ENCODE measurements at regions not wholly inside any gene's neighbourhood (a gene's known extent, or its start where the extent isn't known, plus 50 kb on each side); places are given as distances from the start of the nearest gene placed in this dataset.
"Not testable (repeated sequence)": the region's sequence is repeated elsewhere in the genome, so short reads cannot be mapped to it uniquely, and the experiment has no call there.

DNA sequence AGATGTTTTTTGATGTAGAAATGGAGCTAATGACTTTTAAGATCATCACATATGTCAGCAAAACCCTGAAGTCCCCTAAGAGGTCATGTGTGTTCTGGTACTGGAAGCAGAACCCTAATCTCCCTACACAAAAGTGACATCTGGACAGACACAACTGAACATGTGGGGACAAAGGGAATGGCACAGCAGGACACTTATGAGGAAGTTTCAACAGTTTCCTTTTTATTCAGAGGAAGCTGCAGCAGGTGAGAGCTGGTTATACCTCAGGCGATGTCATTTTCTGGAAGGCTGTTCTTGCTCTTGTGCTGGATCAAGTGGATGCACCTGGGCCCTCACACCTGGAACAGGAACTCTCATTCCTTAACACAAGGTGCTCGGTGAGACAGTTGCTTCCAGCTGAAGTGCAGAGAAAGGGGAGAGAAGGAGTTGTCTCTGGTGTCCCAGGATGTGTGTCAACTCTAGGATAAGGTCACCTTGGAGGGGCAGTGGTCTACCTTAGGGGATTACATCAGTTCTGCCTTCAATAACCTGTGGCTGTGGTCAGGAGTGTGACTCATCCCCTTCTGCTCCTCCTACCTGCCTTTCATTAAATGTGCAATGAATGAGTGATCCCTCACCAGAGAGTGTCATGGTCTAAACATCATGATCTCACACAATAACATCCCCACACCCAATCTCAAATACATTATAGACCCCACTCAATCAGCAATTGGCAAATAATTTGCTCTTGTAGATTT, 463.4 kb downstream of the TMEM121 start:
- DNase-seq, result peak; percentile 16

- DNase-seq, result not testable (repeated sequence)
These were observed 465.3 kb downstream of the TMEM121 start for GRCh38 chr14:105991677-105992076.

GRCh38 chr14:105993814-105994213, 467.4 kb downstream of the TMEM121 start:
- DNase-seq, result no peak

DNA sequence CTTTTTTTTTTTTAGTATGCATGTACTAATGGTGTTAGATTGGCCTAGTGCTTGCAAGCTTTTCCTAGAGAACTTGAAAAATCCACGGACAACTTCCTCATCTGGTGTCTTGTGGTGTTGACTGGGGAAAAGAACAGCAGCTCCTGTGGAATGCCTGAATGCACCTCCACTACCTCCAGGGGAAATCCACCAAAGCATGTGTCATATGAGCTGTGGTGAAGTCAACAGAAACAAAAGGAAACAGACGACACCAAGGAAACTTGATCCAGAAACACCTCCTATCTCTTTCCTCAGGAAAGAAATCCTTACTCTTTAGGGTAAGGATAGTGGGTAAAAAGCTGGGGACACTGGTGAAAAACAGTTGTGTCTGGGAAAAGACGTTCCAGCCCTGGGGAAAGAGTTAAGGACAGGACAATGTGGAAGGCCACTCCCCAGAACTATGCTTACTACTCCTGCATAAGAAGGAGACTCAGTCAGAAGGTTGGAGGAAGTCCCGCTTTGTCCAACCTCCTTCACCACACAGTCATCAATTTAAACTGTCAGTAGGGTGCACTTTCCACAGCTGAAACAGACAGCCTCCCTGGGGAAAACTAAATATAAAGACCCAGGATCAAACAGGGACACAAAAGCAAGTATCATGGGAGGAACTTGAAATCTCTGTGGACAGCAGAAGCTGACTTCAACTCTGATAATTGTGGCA, 468.8 kb downstream of the TMEM121 start:
- DNase-seq, result not testable (repeated sequence)

DNA sequence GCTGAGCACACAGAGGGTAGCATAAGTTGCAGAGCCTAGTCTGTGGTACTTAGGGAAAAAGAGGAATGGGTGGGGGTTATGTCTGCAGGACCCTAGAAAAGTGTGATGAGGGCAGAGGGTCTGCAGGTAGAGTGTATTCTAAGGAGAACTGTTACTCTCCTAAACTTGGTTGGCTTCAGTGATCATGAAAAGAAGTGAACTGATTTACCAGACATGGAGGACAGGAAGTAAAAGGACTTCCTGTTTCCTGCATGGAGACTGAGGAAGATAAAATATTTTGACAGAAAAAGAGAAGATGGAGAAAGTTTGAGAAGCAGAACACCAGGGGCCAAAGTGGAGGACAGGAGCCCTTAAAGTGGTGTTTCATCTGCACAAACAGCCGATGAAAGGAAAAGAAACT, 472.2 kb downstream of the TMEM121 start:
- not testable (repeated sequence) for DNase-seq

GRCh38 chr14:105999361-106000028, 473.1 kb downstream of the TMEM121 start:
- DNase-seq, result peak; percentile 39

DNA sequence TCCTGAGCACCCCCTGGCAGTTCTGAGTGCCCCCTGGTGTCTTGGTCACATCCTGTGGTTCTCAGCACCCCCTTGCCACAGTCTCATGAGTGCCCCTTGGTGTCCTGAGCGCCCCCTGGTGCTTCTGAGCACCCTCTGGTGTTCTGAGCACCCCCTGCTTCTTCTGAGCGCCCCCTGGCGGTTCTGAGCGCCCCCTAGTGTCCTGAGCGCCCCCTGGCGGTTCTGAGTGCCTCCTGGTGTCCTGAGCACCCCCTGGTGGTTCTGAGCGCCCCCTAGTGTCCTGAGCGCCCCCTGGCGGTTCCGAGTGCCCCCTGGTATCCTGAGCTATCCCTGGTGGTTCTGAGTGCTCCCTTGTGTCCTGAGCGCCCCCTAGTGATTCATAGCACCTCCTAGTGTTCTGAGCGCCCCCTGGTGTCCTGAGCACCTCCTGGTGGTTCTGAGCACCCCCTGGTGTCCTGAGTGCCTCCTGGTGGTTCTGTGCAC, 473.7 kb downstream of the TMEM121 start:
- DNase-seq, result not testable (repeated sequence)

DNA sequence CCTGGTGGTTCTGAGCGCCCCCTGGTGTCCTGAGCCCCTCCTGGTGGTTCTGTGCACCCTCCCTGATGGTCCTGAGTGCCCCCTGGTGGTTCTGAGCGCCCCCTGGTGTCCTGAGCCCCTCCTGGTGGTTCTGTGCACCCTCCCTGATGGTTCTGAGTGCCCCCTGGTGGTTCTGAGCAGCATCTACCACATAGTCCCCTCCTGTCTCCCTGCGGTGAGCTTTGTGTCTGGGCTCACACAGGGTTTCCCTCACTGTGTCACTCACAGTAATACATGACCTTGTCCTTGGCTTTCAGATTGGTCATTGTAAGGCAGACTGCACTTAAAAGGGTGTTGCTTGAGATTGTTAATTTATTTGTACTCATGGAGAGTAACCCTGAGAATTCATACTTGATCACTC, 474.9 kb downstream of the TMEM121 start:
- not testable (repeated sequence) for DNase-seq

DNA sequence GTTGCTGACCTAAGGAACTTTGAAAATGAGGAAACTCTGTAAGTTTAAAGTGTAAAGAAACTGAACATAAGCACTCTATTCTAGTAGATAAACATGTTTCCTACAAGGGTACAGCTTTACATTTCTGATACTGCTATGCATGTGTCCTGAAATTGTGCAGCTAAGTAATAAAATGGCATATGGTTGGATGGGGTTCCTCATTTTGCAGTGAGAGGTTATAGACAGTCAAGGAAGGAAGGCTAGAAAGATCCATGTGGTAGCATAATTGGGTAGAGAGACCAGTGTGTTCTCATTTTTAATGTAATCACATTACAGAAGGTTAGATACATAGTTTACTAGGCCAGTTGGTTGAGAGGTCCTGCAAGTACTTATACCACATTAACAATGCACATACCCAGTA, 477.0 kb downstream of the TMEM121 start:
- no peak for DNase-seq

DNA sequence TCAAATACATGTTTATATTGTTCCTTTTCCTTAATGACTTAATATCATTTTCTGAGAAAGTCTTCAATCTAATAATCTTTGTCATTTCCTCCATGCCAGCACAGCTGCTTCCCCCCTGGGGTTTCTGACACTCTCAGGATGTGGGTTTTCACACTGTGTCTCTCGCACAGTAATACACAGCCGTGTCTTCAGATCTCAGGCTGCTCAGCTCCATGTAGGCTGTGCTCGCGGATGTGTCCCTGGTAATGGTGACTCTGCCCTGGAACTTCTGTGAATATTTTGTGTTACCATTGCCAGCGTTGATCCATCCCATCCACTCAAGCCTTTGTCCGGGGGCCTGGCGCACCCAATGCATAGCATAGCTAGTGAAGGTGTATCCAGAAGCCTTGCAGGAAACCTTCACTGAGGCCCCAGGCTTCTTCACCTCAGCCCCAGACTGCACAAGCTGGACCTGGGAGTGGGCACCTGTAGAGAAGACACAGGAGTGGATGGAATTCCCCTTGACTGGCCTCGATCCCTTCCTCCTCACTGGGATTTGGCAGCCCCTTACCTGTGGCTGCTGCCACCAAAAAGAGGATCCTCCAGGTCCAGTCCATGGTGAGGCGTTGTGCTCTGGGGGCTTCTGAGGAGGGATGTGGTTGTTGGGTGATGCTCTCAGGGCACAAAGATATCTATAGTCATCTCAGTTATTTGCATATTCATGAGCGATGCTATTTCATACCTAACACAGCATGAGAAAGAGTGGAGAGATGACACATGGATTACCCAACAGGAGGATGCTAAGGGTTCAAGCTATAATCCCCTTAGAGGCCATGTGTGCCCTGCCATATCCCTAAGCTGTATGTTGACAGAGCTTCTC, 478.8 kb downstream of the TMEM121 start:
- DNase-seq, result not testable (repeated sequence)

GRCh38 chr14:106006043-106006442, 479.7 kb downstream of the TMEM121 start:
- not testable (repeated sequence) for DNase-seq

DNA sequence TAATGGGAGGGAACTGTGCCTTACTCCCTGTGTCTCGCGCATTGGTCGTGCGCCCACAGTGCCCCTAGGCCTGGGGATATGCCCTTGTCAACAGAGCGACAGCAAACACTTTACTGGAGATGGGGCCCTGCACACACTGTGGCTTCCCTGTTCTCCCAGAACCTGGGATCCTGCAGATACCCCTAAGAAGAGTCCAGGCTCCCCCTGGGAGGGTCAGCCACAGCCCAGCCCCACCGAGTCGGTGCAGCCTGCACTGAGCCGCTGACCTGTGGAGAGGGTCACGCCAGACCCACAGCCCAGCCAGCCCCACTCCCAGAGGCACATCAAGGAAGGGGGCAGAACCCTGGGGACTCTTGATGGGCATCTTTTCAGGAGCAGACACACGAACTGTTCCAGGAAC, 480.3 kb downstream of the TMEM121 start:
- not testable (repeated sequence) for DNase-seq

- DNase-seq, result no peak
These were observed 484.4 kb downstream of the TMEM121 start for GRCh38 chr14:106010783-106011182.

- DNase-seq, result not testable (repeated sequence)
These were observed 485.4 kb downstream of the TMEM121 start for GRCh38 chr14:106011631-106012360.

- DNase-seq, result not testable (repeated sequence)
These were observed 486.0 kb downstream of the TMEM121 start for GRCh38 chr14:106012361-106012725.

GRCh38 chr14:106013879-106014376, 487.5 kb downstream of the TMEM121 start:
- DNase-seq, result no peak

- not testable (repeated sequence) for DNase-seq
These were observed 491.6 kb downstream of the TMEM121 start for GRCh38 chr14:106017952-106018351.

GRCh38 chr14:106021832-106022231, 495.4 kb downstream of the TMEM121 start:
- no peak for DNase-seq

GRCh38 chr14:106022648-106023047, 496.3 kb downstream of the TMEM121 start:
- DNase-seq, result not testable (repeated sequence)

GRCh38 chr14:106023411-106023810, 497.0 kb downstream of the TMEM121 start:
- DNase-seq, result no peak

DNA sequence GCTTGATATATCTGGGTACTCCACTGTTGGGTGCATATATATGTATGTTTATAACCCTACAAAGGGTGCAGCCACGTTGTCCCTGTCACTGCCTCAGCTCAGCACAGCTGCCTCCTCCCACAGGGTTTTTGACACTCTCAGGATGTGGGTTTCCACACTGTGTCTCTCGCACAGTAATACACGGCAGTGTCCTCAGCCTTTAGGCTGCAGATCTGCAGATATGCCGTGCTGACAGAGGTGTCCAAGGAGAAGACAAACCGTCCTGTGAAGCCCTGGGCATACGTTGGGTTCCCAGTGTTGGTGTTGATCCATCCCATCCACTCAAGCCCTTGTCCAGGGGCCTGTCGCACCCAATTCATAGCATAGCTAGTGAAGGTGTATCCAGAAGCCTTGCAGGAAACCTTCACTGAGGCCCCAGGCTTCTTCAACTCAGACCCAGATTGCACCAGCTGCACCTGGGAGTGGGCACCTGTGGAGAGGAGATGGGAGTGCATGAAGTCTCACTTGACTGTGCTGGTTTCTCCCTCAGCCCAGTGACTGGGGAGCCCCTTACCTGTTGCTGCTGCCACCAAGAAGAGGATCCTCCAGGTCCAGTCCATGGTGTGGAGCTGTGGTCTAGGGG, 498.7 kb downstream of the TMEM121 start:
- DNase-seq, result no peak

Data from GF-D8 (cell line).